NCI-H2196 treated with DMSO at 0.1 percent for 48 hours (cell line): ENCODE measurements at regions not wholly inside any gene's neighbourhood (a gene's known extent, or its start where the extent isn't known, plus 50 kb on each side); places are given as distances from the start of the nearest gene placed in this dataset.
"Not testable (repeated sequence)": the region's sequence is repeated elsewhere in the genome, so short reads cannot be mapped to it uniquely, and the experiment has no call there.

Source experiments
- DNase-seq: peaks from one replicate; lab custom pipeline; 2025; ENCODE audit not compliant: unreplicated experiment; lab: John Stamatoyannopoulos, UW

GRCh38 chr7:142575351-142575750 lies 173.9 kb upstream of the PRSS1 start:
- not testable (repeated sequence) for DNase-seq

GRCh38 chr7:142571581-142571980 lies 177.7 kb upstream of the PRSS1 start:
- no peak for DNase-seq

DNA sequence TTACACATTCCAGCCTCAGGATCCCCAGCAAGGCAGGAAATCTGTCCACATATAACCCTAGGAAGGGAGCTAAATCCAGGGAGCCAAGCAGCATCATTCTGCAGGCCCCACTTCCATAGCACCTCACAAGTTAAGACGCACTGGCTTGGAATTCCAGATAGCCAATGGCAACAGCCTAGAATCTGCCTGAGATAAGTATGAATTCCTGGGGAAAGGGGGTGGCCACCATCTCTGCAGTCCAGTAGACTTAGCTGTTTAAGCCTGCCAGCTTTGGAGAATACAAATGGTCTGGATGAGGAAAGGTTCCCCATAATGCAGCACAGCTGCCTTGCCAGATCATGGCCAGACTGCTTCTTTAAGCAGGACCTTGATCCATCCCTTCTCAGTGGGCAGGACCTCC lies 179.4 kb upstream of the PRSS1 start:
- no peak for DNase-seq

- no peak for DNase-seq
These were observed 180.7 kb upstream of the PRSS1 start for GRCh38 chr7:142568435-142569097.

- DNase-seq: no peak
These were observed 181.8 kb upstream of the PRSS1 start for GRCh38 chr7:142567201-142568075.

GRCh38 chr7:142566271-142566670 lies 183.0 kb upstream of the PRSS1 start:
- no peak for DNase-seq

GRCh38 chr7:142564125-142564524 lies 185.1 kb upstream of the PRSS1 start:
- DNase-seq: not testable (repeated sequence)

DNA sequence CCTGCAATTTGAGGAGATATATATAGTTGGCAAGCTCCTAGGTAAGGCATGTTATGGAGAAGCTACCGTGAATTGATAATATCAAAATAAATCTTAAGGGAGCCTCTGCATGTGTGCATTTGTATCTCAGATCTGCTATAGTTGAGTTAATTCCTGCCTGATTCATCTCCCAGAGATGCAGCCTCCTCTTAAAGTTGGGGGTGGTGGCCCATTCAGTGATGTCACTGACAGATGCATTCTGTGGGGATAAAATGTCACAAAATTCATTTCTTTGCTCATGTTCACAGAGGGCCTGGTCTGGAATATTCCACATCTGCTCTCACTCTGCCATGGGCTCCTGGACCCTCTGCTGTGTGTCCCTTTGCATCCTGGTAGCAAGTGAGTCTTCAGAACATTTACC lies 185.8 kb upstream of the PRSS1 start:
- no peak for DNase-seq

DNA sequence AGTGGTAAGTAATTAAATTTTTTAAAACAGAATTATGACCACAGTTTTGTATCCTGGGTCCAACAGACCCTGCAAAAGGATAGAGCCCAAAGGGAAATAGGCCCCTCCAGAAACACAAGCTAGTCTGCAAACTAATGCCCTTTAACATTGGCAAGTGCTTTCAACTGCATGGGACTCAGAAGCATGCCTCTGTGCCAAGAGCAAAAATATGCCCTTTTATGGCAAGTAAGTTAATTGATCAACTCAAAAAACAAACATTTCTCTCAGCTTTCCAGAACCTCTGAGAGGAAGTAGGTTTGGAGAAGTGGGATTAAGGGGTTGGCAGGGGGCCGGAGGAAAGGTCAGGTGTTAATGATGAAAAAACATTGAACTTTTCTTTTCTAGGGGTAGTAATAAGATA lies 186.6 kb upstream of the PRSS1 start:
- DNase-seq: no peak

DNA sequence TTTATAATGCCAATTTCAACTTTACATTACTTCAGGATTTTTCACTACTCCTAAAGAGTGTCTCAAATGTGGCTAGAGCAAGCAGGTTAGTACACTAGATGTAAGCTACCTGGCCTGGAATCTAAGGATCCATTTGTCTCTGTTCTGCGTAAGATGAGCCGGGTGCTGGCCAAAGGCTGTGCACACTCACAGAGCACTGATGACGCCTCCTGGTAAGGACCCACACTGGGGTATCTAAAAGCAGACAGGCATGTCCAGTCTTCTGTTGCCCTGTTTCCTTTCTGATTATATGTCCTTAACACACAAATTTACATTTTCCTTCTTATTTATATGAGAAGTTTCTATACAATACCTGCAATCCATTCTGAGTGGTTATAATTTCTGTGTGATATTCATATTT lies 187.9 kb upstream of the PRSS1 start:
- not testable (repeated sequence) for DNase-seq

- not testable (repeated sequence) for DNase-seq
These were observed 188.5 kb upstream of the PRSS1 start for GRCh38 chr7:142560770-142561169.

DNA sequence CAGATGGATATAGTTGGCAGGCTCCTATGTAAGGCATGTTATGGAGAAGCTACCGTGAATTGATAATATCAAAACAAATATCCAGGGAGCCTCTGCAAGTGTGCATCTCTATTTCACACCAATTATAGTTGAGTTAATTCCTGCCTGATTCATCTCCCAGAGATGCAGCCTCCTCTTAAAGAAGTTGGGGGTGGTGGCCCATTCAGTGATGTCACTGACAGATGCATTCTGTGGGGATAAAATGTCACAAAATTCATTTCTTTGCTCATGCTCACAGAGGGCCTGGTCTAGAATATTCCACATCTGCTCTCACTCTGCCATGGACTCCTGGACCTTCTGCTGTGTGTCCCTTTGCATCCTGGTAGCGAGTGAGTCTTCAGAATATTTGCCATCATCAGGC lies 189.1 kb upstream of the PRSS1 start:
- DNase-seq: no peak

DNA sequence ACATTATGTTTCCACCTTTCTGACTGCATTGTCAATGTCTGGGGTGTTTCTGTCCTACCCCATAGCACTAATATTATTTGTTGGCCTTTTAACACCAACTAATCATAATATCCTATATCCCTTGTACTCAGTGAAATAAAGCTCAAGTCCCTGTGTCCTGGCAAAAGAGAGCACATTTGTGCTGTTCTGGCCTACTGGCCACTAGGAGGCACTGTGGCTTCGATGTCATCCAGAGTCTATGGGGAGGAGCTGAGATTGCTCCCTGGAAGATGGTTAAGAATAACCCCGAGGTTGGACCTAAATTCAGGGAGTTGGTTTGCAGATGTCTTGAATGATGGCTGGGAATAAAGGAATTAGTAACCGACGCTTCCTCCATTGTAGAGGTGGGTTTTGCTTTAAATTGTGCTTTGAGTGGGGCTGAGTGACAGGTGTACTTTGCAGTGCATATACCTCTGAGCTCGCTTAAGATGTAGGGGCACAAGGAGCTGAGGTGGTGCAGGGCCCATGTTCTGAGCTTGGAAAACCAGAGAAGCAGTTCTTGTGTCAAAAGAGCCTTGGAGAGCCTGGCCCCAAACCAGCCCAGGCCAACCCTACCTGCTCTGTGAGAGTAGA lies 191.2 kb upstream of the PRSS1 start:
- no peak for DNase-seq

- DNase-seq: no peak
These were observed 192.5 kb upstream of the PRSS1 start for GRCh38 chr7:142556740-142557139.

- DNase-seq: no peak
These were observed 194.4 kb upstream of the PRSS1 start for GRCh38 chr7:142554560-142555532.

DNA sequence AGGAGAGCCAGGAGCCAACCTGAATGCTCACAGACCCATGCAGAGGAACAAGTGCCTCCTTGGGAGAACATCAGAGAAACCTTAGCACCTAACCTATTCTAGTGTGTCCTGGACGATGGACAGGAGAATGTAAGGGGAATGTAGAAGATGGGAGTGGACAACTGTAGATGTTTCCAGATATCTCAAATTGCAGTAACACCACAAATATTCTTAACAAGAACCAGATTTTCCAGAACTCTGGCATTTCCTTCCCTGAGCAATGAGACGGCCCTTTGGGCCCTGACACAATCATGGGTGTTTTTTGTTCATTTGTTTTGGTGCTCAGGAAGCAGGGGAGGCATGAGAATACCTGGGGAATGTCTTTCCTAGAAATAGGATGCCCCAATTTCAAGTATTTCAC lies 196.1 kb upstream of the PRSS1 start:
- DNase-seq: no peak

GRCh38 chr7:142548978-142549377 lies 200.3 kb upstream of the PRSS1 start:
- no peak for DNase-seq

DNA sequence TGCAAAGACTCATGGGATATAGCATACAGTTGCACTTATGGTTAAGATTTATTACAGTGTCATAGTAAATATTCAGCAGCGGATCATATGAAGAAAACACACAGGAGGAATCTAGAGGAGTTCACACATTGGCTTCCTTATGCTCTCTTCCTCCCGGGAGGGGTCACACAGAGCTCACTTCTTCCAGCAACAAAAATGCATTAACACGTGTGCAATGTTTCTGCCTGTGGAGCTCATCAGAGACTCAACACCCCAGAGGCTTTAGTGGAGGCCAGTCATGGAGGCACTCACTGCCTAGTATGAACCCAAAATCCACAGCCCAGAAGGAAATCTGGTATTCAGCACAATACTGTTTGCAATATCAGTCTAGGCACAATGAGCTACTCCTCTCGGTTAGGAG lies 202.8 kb upstream of the PRSS1 start:
- no peak for DNase-seq

GRCh38 chr7:142542942-142543341 lies 206.3 kb upstream of the PRSS1 start:
- DNase-seq: no peak

- DNase-seq: no peak
These were observed 207.2 kb upstream of the PRSS1 start for GRCh38 chr7:142542105-142542504.

DNA sequence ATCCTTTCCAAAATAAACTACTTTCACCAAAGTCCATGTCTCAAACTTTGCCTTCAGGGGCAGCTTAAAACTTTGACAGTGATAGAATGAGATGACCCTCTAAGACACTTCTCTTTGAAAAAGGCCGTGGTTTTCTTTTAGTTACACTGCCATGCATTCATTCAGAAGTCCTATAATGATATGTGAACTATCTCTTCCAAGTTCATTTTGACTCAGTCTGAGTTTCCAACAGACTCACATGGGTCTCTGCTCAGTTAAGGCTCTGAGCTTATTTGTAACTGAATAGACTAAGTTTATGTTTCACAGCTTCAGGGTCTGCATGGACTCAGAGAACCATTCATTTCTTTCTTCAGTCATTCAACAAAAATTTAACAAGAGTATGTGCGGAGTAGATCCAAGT lies 208.9 kb upstream of the PRSS1 start:
- DNase-seq: no peak
